ENCODE measurements at regions not wholly inside any gene's neighbourhood (a gene's known extent, or its start where the extent isn't known, plus 50 kb on each side); places are given as distances from the start of the nearest gene placed in this dataset.
"Not testable (repeated sequence)": the region's sequence is repeated elsewhere in the genome, so short reads cannot be mapped to it uniquely, and the experiment has no call there.

GRCh38 chr6:802701-803100 is 109.8 kb upstream of the EXOC2 start:
- CTCF ChIA-PET: no interaction called here
- no TSS peak for BruUV-seq (replicated peaks)
- no peaks in the 10 kb centered on the region for H3K36me3 Mint-ChIP-seq (ENCODE audit: insufficient read depth, unreplicated experiment)
- no peaks in the 10 kb centered on the region for H3K27me3 Mint-ChIP-seq (ENCODE audit: unreplicated experiment)
- no peaks in the 10 kb centered on the region for H3K4me1 Mint-ChIP-seq (ENCODE audit: low read depth, unreplicated experiment)
- H3K27ac Mint-ChIP-seq (ENCODE audit: unreplicated experiment): no peak overlapping the region
- intact Hi-C loops (cut with micrococcal nuclease; ENCODE audit: unreplicated experiment): no loop called here
- no peak overlapping the region for H3K4me3 Mint-ChIP-seq (ENCODE audit: low read depth, unreplicated experiment)
- H3K9me3 Mint-ChIP-seq (ENCODE audit: low read depth, unreplicated experiment): no peaks in the 10 kb centered on the region
- no peak for DNase-seq
- TF ChIP-seq CTCF (IDR thresholded peaks at IDR 0.05; ENCODE audit: unreplicated experiment): no peak

- DNase-seq; H3K9me3 Mint-ChIP-seq (ENCODE audit: low read depth, unreplicated experiment); intact Hi-C loops (cut with micrococcal nuclease; ENCODE audit: unreplicated experiment); H3K36me3 Mint-ChIP-seq (ENCODE audit: insufficient read depth, unreplicated experiment); CTCF ChIA-PET; H3K4me3 Mint-ChIP-seq (ENCODE audit: low read depth, unreplicated experiment); H3K27me3 Mint-ChIP-seq (ENCODE audit: unreplicated experiment); H3K27ac Mint-ChIP-seq (ENCODE audit: unreplicated experiment); BruUV-seq (replicated peaks); H3K4me1 Mint-ChIP-seq (ENCODE audit: low read depth, unreplicated experiment): not testable (repeated sequence)
Measured at GRCh38 chr6:802223-802622, 109.3 kb upstream of the EXOC2 start.

GRCh38 chr6:799769-800168 is 106.8 kb upstream of the EXOC2 start:
- BruUV-seq (replicated peaks): no TSS peak
- intact Hi-C loops (cut with micrococcal nuclease; ENCODE audit: unreplicated experiment): loop anchor here (5.0 to 10.0 kb wide), 2 partner anchors 103 to 595 kb away; no protein-coding TSS in a partner anchor
- Mint-ChIP-seq H3K36me3 (ENCODE audit: insufficient read depth, unreplicated experiment) (no peaks in the 10 kb centered on the region), H3K4me3 (ENCODE audit: low read depth, unreplicated experiment) (no peak overlapping the region), H3K27ac (ENCODE audit: unreplicated experiment) (no peak overlapping the region), H3K4me1 (ENCODE audit: low read depth, unreplicated experiment) (no peaks in the 10 kb centered on the region), H3K9me3 (ENCODE audit: low read depth, unreplicated experiment) (no peaks in the 10 kb centered on the region), H3K27me3 (ENCODE audit: unreplicated experiment) (no peaks in the 10 kb centered on the region)
- no peak for DNase-seq
- CTCF ChIA-PET: interaction anchor here (0.5 to 0.6 kb wide), 3 partner anchors 13 to 600 kb away, joined by 3 to 7 read pairs (median 4); no protein-coding TSS in a partner anchor
- no peak for TF ChIP-seq CTCF (IDR thresholded peaks at IDR 0.05; ENCODE audit: unreplicated experiment)

- BruUV-seq (replicated peaks): no TSS peak
- peak; percentile 57 for DNase-seq
- no peaks in the 10 kb centered on the region for H3K4me1 Mint-ChIP-seq (ENCODE audit: low read depth, unreplicated experiment)
- CTCF ChIA-PET: no interaction called here
- H3K27ac Mint-ChIP-seq (ENCODE audit: unreplicated experiment): no peak overlapping the region
- no peak overlapping the region for H3K4me3 Mint-ChIP-seq (ENCODE audit: low read depth, unreplicated experiment)
- peak; percentile 30 for TF ChIP-seq CTCF (IDR thresholded peaks at IDR 0.05; ENCODE audit: unreplicated experiment)
- no peaks in the 10 kb centered on the region for H3K27me3 Mint-ChIP-seq (ENCODE audit: unreplicated experiment)
- H3K9me3 Mint-ChIP-seq (ENCODE audit: low read depth, unreplicated experiment): no peaks in the 10 kb centered on the region
- intact Hi-C loops (cut with micrococcal nuclease; ENCODE audit: unreplicated experiment): loop anchor here (1.0 to 10.0 kb wide), 3 partner anchors 105 to 597 kb away; no protein-coding TSS in a partner anchor
- H3K36me3 Mint-ChIP-seq (ENCODE audit: insufficient read depth, unreplicated experiment): no peaks in the 10 kb centered on the region
Measured at GRCh38 chr6:797479-798077, 104.6 kb upstream of the EXOC2 start.

GRCh38 chr6:795046-795685 is 102.2 kb upstream of the EXOC2 start:
- intact Hi-C loops (cut with micrococcal nuclease; ENCODE audit: unreplicated experiment): loop anchor here (5.0 to 10.0 kb wide), 2 partner anchors 107 to 600 kb away; no protein-coding TSS in a partner anchor
- Mint-ChIP-seq H3K4me3 (ENCODE audit: low read depth, unreplicated experiment) (no peak overlapping the region), H3K27me3 (ENCODE audit: unreplicated experiment) (no peaks in the 10 kb centered on the region), H3K27ac (ENCODE audit: unreplicated experiment) (no peak overlapping the region), H3K36me3 (ENCODE audit: insufficient read depth, unreplicated experiment) (no peaks in the 10 kb centered on the region), H3K4me1 (ENCODE audit: low read depth, unreplicated experiment) (no peaks in the 10 kb centered on the region), H3K9me3 (ENCODE audit: low read depth, unreplicated experiment) (no peaks in the 10 kb centered on the region)
- CTCF ChIA-PET: no interaction called here
- TF ChIP-seq CTCF (IDR thresholded peaks at IDR 0.05; ENCODE audit: unreplicated experiment): no peak
- DNase-seq: no peak
- no TSS peak for BruUV-seq (replicated peaks)
